Stimulated activated CD4-positive, alpha-beta T cell treated with anti-CD3 and anti-CD28 coated beads, Interleukin-15, amount 100 ng/mL, for 24 hours (primary cell): ENCODE measurements at regions not wholly inside any gene's neighbourhood (a gene's known extent, or its start where the extent isn't known, plus 50 kb on each side); places are given as distances from the start of the nearest gene placed in this dataset.
A peak's percentile ranks its signal among the peaks of the same experiment; 100 is the strongest.
"Not testable (repeated sequence)": the region's sequence is repeated elsewhere in the genome, so short reads cannot be mapped to it uniquely, and the experiment has no call there.

Experiments
- DNase-seq: peaks from one replicate; pipeline ENCODE4 v3.0.0-alpha.2; 2020

DNA sequence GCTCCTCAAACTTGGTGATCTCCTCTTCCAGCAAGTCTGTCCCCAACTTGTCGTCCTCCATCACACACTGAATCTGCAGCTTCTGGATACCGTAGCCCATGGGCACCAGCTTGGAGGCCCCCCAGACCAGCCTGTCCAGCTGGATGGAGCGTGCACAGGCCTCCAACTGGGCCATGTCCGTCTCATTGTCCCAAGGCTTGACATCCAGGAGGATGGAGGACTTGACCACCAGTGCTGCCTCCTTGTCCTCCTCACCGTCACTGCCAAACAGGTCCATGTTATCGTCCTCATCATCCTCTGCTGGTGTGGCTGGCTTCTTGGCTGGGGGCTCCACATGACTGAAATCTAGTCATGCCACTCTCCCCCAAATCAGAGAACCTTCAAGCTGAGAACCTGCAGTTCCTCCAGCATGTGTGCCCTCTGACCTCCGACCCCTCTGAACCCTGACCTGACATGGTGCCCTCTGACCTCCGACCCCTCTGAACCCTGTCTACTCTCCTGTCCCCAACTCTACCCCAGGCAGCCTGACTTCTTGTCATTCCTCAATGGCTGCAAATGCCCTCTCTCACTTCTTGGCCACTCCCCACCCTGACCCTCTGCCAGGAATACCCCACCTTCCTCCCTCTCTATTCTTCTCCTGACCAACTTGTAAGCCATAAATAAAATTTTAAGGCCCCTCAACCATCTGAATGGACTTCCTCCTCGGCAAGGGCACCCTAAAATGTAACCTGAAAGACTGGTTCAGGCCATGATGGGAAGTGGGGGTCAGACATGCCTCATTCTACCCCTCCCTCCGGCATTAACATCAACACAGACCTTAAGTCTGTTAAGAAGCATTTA lies 275.7 kb upstream of the C1orf174 start:
- DNase-seq: no peak

DNA sequence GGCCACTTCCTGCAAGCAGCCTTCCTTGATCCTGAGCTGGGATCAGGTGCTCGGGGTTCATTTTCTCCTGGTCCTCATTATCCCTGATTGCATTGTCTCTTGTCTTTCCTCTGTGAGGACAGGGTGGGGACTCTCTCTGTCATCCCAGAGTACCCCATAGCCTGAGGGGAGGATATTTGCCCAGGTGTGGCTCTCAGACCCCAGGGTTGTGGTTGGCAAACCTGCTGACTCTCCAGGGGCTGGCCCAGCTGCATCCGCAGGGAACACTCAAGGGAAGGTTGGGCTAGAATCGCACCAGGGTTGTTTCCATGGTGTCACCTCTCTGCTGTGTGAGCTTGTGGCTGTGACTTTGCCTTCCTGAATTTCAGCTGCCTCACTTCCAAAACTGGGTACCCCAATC lies 276.8 kb upstream of the C1orf174 start:
- DNase-seq: no peak

DNA sequence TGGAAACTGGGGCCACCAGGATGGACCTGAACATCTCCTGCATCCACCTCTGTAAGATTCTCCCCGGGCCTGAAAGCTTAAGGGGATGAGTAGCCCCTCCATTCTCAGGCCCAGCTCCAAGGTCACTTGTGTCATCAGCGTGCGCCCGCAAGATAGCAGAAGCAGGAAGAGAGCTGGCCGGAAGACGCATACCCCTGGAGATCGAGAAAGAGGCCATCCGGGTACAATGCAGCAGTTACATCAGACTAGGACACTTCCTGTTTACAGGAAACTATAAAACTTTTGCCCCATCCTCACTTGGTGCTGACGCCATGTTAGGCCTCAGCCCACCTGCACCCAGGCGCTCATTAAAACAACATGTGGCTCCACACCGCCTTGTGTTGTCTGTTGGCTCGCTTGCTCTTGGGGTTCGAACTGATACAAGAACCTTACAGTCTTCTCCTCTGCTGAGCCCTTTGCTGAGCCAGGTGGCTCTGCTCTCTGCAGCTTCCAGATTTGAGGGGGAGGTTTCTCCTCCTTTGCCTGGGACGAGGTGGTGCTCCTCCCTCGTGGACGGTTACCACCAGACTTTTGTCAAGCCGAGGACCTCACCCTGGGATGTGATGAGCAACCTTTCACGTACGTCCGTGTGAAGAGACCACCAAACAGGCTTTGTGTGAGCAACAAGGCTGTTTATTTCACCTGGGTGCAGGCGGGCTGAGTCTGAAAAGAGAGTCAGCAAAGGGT lies 277.5 kb upstream of the C1orf174 start:
- DNase-seq: no peak

DNA sequence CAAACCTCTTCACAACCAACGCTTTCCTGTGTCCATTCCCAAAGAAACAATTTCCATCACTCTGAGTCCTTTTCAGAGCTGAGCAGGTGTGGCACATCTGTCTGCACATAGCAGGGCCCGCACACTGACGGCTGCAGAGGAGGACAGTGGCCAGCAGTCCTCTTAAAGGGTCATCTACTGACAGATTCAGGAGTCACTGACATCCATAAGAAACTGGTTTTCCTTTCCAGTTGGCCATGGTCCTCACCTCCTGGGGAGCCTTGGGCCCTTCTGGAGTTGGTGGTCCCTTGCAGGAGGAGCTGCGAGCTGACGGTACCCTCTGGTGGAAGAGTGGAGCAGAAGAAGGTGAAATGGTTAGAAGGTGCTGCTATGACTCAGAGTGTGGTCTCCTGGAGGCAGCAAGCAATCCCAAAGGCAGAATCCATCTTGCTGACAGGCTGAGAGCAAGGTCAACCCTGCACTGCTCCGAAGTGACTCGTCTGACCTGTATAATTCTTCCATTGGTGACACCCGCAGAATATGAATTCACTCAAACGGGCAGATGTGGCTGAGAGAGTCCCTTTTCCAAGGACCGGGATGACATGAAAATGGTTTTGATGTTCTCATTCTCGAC lies 278.5 kb upstream of the C1orf174 start:
- DNase-seq: no peak

DNA sequence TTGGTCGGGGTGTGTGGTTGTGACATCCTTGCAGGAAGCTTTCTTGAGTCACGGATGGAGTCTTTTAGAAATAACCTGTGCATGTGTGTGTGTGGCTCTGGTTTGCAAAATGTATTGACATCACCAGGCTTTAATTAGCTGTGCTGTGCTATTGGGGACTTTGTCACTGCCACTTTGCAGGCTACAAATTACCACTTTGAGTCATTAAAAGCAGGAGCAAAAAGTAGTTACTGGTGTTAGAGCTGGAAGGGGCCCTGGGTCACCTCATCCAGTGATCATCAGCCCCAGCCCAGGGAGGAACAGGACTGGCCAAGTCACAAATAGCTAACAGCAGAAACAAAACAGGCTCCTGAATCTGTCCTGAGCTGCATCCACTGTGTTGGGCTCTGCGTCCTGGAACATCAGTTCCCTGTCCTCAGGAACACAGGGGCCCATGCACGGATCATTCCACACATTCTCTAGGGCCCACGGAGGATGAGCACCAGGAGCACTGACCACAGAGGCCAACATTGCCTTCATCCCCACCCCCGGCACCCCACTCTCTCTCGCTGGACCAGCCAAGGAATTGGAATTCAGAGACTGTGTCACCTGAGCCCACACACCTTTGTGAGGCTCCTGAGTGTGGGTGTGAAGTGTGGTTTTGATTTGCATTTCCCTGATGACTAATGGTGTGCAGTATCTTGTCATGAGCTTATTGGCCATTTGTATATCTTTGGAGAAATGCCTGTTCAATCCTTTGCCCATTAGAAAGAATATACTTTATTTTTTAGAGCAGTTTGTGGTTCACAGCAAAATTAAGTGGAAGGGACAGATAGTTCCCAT lies 280.1 kb upstream of the C1orf174 start:
- DNase-seq: peak; percentile 11

DNA sequence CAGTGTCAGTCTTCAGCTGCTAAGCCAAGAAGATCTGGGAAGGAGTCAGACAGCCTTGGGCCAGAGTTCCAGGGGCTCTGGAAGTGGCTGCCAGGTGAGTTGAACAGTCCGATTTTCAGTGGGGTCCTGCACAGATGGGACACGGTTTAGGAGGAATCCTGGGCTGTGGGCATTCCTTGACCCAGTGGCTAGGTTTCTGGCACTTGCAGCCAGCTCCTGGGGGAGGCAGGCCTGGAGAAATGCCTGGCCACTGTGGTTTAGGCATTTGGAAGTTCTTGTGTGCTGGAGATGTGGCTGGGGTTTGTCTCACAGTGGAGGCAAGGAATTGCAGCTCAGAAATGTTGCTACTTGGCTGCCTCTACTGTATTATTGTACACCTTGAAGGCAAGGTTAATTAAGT lies 286.4 kb upstream of the C1orf174 start:
- not testable (repeated sequence) for DNase-seq

DNA sequence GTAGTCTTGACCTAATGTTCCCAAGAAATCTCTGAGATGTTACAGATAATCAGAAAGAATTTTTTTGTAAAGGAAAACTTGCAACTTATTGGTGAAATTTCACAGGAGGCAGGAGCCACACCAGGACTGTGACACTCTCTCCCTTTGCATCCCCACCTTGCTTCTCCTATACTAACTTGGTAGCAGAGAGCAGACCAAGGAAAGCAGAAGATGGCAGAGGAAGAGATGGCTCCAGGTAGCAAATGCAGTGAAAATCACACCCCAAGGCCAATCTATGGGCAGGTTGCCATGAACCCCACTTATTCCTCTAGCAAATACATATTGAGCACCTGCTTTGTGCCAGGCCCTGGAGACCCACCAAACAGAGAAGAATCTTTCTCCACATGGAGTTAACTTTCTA lies 303.4 kb upstream of the C1orf174 start:
- no peak for DNase-seq

DNA sequence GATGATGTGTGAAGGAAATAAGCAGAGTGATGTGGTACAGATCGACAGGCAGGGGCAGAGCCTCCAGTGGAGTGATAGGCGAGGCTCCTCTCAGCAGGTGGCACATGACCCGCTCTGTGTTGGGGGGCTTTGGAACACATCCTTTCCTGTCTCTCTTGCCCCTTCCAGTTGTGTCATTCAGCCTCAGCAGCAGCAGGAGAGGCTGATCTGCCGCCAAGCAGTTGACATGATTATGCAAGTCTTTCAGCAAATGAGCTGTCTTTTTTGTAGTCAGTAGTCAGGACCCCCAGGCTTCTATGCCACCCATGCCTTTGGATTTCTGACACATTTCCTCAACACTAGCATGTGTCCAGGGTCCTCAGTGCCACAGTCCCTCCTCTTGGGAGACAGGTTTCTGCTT lies 307.1 kb upstream of the C1orf174 start:
- DNase-seq: no peak

DNA sequence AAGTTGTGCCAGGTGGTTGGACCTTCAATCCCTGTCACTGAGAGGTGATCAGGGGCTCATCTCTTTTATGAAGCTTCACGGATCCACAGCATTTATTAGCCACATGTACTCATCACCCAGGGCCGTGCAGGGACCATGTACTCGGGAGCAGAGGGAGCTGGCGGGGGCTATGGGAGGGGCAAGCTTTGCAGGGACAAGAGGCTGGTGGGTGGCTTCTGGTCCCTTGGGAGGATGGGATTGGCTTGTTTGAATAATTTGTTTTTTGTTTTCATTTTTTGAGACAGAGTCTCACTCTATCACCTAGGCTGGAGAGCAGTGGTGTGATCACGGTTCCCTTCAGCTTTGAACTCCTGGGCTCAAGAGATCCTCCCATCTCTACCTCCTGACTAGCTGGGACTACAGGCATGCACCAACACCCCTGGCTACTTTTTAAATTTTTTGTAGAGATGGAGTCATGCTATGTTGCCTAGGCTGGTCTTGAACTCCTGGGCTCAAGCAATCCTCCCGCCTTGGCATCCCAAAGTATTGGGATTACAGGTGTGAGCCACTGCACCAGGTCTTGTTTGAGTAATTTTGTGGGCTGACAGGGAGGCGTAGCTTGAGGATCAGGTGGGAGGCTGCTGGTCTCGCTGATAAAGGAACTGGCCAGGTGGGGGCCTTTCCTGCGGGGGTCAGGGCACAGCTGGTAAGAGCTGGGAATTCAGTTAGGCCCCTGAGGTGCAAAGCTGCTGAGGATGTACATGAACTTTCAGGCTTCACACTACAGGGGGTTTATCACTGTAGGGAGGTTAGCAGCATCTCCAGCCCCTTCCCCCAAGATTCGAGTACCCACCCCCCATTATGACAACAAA lies 308.0 kb upstream of the C1orf174 start:
- DNase-seq: no peak

DNA sequence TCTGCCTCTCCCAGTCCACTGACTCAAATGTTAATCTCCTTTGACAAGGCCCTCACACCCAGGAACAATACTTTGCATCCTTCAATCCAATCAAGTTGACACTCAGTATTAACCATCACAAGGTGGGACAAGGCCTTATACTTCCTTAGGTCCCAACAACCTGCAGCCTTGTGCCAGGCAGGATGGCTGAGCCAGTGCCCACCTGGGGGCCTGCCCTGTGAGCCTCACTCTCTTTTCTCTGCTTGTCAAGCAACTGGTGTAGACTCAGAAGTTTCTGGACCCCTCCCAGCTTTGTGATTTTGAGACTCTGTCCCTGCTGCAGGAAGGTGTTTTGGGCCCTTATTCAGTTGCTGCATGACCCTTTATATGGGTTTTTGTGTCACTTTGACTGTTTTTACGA lies 310.0 kb upstream of the C1orf174 start:
- no peak for DNase-seq

DNA sequence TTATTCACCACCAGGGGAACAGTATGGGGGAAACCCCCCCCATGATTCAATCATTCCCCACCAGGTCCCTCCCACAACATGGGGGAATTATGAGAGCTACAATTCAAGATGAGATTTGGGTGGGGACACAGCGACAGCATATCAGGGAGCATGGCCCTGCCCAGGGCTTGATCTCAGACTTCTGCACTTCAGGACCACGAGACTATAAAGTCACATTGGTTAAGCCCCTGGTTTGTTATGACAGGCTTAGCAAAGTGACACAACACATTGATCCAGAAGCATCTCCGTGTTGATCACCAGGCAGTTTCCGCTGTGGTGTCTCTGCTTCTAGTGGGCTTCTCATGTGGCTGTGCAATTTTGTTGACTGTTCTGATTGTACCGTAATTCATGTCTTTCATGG lies 312.7 kb upstream of the C1orf174 start:
- DNase-seq: no peak

DNA sequence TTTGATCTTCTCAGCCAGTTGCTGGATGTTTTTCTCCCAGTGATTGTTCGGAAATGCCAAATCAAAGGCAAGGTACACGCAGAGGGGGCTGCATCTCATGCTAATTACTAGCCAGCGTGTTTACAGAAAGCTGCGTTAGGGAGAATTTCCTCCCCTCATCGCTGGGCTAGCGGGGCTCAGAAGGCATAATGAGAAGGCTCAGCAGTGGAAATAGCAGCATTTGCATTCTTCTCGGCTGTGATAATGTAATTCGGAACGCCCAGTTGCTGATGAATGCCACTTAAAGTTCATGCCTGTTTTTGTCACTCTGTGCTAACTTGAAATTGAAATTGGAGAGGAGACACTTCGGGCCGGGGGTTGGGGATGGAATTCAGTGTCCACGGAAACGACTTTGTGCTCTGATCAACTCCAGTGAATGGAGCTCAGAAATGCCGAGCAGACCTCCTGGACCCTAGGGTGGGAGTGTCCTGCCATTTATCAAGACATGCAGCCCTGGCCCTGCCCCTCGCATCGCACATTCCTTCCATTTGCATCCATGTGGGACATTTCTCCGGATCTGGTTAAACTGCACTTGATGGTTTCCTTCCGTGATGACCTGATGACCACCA lies 313.4 kb upstream of the C1orf174 start:
- no peak for DNase-seq

DNA sequence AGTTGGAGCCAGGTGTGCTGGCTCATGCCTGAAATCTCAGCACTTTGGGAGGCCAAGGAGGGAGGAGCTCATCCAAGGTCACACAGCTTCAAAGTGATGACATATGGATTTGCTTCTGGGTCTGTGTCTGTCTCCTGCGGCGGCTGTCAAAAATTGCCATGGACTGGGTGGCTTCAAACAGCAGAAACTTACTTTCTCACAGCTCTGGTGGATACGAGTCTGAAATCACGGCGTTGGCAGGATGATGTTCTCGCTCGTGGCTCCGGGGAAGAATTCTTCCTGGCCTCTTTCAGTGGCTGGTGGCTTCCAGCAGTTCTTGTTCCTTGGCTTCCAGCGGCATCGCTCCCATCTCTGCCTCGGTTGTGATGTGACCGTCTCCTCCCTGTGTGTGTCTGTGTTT lies 314.8 kb upstream of the C1orf174 start:
- no peak for DNase-seq

DNA sequence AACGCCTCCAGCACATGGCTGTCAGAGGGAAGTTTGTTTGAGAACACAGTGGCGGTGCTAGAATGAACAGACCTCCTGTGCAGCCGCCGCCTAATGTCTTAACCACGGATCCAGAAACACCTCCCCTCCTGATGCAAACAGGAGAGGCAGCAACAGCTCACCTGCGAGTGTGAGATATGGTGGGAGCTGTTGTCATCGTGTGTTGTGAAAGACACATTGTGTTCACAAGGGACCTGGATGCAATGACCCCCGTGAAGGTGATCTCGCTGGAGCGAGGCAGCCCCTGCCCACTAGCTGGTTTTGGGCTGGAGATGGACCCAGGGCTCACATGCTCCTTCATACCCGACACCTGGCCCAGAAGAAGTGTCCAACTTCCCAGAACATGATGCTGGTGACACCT lies 315.3 kb upstream of the C1orf174 start:
- no peak for DNase-seq

DNA sequence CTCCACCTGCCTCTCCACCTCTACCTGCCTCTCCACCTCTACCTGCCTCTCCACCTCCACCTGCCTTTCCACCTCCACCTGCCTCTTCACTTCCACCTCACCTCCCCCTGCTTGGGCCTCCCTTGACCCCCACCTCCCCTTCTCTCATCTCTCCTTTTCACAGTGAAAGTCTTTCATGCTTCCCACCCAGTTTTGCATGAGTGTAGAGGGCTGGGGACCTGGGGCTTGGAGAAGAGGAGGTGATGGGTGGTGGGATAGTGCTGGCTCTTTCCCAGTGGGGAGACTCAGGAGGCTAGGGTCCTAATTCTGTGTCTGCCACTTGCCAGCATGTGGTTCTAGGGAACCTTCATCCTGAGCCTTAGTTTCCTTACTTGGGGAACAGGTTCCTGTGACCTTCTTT lies 316.2 kb upstream of the C1orf174 start:
- no peak for DNase-seq

DNA sequence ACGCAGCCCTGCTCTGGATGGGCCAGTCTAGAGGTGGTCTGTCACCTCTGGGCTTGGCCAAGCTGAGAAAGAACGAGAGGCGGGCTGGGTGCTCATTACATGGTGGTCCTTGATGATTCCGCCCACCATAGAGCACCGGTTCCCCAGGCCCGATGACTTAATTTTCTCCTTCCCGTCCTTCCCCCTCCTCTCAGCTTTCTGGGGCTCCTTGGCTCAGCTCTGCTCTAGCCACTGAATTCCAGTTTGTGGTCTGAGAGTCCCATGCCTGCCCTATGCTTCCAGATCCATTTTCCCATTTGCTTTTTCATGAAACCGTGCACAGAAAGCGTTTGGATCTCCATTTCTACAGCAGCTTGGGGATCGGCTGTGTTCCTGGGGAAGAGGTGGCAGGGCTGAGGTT lies 318.5 kb upstream of the C1orf174 start:
- no peak for DNase-seq

DNA sequence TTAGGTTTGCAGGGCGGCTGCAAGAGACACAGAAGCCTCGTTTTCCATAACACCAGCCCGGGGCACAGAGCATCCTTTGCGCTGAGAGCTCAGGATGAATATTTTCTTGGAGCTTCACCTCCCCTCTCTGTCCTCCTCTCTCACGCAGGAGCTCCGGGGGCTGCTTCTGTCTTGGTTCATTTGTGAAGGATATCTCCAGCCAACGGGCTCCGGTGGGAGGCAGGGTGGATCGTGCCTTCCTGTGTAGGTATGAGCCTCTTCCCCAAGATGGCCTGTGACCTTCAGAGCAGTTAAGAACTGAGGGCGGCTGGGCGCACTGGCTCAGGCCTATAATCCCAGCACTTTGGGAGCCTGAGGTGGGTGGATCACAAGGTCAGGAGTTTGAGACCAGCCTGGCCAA lies 319.0 kb upstream of the C1orf174 start:
- no peak for DNase-seq

DNA sequence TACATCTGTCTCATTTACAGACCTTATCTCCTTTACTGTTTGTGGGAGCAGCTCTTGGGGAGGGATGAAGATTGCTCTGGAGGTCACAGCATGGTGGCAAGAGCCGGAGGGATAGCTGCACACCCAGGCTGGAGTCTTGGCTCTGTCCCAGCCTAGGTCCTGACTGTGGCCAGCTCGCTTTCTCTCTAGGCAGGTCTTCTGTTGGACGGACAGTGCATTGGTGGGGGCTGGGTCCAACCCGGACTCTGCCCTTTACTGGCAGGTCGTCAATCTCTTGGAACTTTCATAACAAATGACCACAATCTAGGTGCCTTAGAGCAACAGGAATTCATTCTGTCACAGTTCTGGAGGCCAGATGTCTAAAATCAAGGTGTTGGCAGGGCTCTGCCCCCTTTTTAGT lies 319.8 kb upstream of the C1orf174 start:
- DNase-seq: no peak

DNA sequence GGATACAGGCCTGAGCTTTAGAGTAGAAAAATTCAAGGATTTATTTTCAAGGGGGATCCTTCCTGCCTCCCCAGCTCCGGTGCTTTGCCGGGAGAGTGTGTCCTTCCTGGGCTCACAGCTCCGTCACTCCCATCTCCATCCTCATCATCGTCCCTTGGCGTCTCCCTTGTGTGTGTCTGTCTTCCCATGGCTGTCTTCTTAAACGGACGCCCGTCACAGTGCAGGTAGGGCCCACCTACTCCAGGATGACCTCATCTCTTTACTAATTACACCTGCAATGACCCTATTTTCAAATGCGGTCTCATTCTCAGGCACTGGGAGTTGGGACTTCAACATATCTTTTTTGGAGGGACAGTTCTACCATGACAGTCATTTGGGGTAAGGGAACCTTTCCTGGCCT lies 320.3 kb upstream of the C1orf174 start:
- no peak for DNase-seq

DNA sequence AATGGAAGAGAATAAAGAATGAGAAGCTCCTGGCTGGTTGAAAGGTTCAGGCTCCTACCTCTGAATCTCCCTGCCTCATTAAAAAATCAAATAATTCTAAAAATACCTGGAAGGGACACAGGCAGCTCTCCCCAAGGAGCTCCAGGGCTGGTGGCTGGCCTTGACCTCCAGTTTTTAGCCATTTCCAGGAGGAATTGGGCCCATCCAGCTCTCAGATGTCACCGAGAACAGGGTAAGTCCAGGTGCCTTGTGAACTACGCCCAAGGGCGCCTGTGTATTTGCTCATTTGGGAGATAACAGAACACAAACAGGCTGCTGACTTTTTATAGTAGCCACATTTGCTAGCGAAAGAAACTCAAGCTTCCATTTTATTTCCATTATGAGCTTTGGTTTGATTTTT lies 321.0 kb upstream of the C1orf174 start:
- no peak for DNase-seq

DNA sequence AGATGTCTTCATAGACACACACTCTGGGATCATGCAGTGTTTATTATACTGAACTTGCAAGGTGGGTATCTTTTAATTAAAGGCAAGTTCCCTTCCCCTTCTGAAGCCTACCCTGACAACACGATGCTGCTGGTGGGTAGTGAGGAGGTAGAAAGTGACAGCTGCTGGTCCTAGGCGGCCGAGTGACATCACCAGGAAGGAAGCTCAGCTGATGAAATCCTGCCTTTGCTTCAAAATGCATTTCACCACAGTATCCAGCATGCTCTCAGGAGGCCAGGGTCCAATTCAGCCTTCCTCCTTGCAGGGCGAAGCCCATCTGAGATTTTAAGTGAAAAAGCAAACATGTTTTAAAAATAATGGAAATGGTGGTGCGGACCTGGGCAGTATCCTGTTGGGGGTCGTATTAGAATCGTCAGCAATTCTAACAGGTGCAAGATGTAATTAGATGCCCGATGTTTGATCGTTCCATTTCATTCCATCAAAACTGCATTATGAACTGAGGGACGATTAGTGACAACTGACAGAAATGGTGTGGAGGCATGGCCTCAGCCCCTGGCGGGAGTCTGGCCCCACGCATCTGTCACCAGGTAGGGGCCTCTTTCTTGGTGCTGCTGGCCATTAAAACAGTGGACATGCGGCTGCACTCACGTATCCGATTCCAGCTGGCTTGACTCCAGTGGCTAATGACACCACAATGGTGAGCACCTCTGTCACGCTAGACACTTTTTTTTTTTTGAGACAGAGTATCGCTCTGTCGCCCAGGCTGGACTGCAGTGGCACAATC lies 324.8 kb upstream of the C1orf174 start:
- no peak for DNase-seq
